Body of pancreas (tissue), 4 donors: ENCODE measurements at regions not wholly inside any gene's neighbourhood (a gene's known extent, or its start where the extent isn't known, plus 50 kb on each side); places are given as distances from the start of the nearest gene placed in this dataset.

Source experiments
- POLR2A ChIP-seq, 3 donors: fragments of 450-650 bp; IDR thresholded peaks; one replicate each; pipeline ENCODE4 v1.6.1; 2016; ENCODE audit warnings: antibody characterized with exemption in 3 of 3, mild to moderate bottlenecking in 2 of 3
- TF ChIP-seq, protein P1 (sequence below), 7 experiments: fragments of 450-650 bp in 4 of 7; fragments of 200-600 bp in 3 of 7; sonication (generic) in 3 of 7; IDR thresholded peaks; one replicate each; pipeline ENCODE4 v1.5.1; 2016 to 2019; ENCODE audit warnings: antibody characterized with exemption in 7 of 7

GRCh38 chr6:66128656-66129055 lies 421.6 kb upstream of the EYS start:
- TF ChIP-seq, protein P1, sequence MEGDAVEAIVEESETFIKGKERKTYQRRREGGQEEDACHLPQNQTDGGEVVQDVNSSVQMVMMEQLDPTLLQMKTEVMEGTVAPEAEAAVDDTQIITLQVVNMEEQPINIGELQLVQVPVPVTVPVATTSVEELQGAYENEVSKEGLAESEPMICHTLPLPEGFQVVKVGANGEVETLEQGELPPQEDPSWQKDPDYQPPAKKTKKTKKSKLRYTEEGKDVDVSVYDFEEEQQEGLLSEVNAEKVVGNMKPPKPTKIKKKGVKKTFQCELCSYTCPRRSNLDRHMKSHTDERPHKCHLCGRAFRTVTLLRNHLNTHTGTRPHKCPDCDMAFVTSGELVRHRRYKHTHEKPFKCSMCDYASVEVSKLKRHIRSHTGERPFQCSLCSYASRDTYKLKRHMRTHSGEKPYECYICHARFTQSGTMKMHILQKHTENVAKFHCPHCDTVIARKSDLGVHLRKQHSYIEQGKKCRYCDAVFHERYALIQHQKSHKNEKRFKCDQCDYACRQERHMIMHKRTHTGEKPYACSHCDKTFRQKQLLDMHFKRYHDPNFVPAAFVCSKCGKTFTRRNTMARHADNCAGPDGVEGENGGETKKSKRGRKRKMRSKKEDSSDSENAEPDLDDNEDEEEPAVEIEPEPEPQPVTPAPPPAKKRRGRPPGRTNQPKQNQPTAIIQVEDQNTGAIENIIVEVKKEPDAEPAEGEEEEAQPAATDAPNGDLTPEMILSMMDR (IDR thresholded peaks at IDR 0.05) = no peak
- no peak for TF ChIP-seq POLR2A (IDR thresholded peaks at IDR 0.05)
